Activated CD8-positive, alpha-beta memory T cell treated with anti-CD3 and anti-CD28 coated beads, Interleukin-2, amount 50 U/mL, for 1 hour (primary cell): ENCODE measurements at regions not wholly inside any gene's neighbourhood (a gene's known extent, or its start where the extent isn't known, plus 50 kb on each side); places are given as distances from the start of the nearest gene placed in this dataset.
A peak's percentile ranks its signal among the peaks of the same experiment; 100 is the strongest.
"Not testable (repeated sequence)": the region's sequence is repeated elsewhere in the genome, so short reads cannot be mapped to it uniquely, and the experiment has no call there.

Source experiments
- DNase-seq: peaks from one replicate; pipeline ENCODE4 v3.0.0-alpha.2; 2020; ENCODE audit errors: extremely low read depth

- no peak for DNase-seq
Measured at GRCh38 chr9:34907044-34907443, 51.0 kb upstream of the PHF24 start.

- peak; percentile 47 for DNase-seq
Measured at GRCh38 chr9:34899535-34900158, 58.4 kb upstream of the PHF24 start.

- DNase-seq: no peak
Measured at GRCh38 chr9:34898846-34899245, 59.2 kb upstream of the PHF24 start.

- DNase-seq: no peak
Measured at GRCh38 chr9:34896112-34896511, 62.0 kb upstream of the PHF24 start.

- no peak for DNase-seq
Measured at GRCh38 chr9:34892886-34893285, 65.2 kb upstream of the PHF24 start.

GRCh38 chr9:34891386-34891785 lies 66.7 kb upstream of the PHF24 start:
- no peak for DNase-seq

- DNase-seq: no peak
Measured at GRCh38 chr9:34887841-34888240, 70.2 kb upstream of the PHF24 start.

DNA sequence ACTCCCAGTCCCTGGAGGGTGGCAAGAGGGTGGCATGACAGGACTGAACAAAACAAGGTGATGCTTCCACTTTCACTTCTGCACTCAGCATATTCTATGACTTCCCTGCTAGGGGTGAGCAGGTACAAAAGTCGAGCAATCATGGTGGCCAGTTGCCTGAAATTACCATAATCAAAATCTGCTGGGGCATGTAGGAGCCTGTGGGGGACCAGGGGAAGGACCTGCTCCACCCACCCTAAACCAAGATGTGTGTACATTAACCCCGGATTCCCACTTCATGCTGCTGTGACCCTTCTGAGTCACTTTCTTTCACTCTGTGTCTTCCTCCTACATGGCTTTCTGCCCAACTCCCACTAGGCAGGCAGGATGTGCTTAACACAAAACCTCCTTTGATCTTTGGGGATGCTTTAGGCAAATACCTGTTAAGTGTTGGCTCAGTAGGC lies 73.3 kb upstream of the PHF24 start:
- DNase-seq: no peak

GRCh38 chr9:34876096-34876495 lies 82.0 kb upstream of the PHF24 start:
- no peak for DNase-seq

DNA sequence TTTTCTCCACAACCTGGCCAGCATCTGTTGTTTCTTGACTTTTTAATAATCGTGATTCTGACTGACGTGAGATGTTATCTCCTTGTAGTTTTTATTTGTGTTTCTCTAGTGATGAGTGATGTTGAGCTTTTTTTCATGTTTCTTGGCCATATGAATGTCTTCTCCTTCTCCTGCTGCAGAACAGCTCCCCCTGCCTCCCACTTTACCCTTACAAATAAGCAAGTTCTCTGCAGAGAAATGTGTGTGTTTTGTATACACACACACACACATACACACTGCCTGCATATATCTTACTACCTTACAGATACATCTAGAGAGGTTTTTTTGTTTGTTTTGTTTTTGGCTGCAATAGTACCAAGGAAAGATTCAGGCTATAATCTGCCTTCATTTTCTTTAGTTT lies 88.7 kb upstream of the PHF24 start:
- no peak for DNase-seq

- DNase-seq: no peak
Measured at GRCh38 chr9:34866614-34867013, 91.5 kb upstream of the PHF24 start.

- no peak for DNase-seq
Measured at GRCh38 chr9:34863426-34863825, 94.7 kb upstream of the PHF24 start.

DNA sequence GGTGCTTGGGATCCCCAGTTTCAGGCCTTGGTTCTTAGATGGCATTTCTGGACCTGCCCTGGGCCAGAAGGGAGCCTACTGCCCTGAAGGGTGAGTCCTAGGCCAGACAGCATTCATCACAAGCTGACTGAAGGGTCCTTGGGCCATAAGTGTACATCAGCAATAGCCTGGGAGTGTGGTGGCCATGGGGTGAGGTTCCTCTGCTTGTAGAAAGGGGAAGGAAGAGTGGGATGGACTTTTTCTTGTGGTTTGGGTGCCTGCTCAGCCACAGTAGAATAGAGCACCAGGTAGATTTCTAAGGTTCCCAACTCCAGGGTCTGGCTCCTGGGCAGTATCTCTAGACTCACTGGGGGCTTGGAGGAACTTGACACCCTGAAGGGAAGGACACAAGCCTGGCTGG lies 95.2 kb upstream of the PHF24 start:
- DNase-seq: no peak

DNA sequence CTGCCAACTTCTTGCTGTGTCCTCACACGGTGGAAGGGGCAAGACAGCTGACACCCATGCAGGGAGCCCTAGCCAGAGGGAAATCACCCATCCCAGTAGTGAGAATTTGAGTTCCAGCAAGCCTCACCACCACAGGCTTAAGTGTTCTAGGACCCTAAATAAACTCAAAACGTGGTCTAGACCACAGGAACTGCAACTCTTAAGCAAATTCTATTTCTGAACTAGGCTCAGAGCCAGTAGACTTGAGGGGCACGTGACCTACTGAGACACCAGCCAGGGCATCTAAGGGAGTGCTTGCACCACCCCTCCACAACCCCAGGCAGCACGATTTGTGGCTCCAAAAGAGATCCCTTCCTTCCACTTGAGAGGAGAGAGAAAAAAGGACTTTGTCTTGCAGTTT lies 96.0 kb upstream of the PHF24 start:
- DNase-seq: no peak

GRCh38 chr9:34855016-34855415 lies 103.1 kb upstream of the PHF24 start:
- not testable (repeated sequence) for DNase-seq

DNA sequence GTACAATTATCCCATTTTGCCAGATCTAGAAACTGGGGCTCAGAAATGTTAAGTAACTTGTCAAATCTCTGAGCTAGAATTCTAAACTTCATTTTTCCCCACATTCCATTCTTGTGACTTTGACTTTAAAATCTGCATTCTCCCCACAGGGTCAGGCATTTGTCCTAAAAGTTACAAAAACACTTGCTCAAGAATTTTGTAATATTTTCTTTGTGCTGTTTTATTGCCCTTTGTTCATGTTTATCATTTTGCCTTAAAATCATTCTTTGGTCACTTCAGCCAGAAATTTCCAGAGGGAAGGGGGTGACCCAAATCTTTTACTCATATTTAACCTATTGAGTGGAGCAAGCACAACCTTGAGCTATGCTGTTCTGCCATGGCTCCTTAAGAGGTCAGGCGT lies 120.1 kb upstream of the CCL21 start:
- DNase-seq: no peak

GRCh38 chr9:34826999-34827538 lies 117.1 kb upstream of the CCL21 start:
- DNase-seq: no peak

DNA sequence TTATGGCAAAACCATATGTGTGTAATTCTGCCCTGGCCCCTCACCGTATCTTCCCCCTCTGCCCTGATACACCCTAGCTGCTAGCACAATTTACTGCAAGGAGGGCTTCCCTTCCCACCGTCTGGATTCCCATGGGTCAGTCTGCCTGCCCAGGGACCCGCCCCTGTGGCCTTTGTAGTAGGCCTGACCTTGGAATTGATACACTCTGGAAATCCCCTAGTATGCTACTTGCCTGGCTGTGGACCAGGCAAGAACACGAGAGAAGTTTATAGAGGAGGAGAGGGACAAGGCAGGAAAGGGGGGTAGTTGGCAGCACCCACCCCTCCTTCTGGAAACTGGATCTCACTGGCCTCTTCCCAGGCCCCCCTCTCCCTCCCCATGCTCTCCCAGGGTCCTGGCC lies 115.8 kb upstream of the CCL21 start:
- no peak for DNase-seq

- DNase-seq: no peak
Measured at GRCh38 chr9:34823778-34824177, 113.8 kb upstream of the CCL21 start.

GRCh38 chr9:34810187-34810524 lies 100.2 kb upstream of the CCL21 start:
- DNase-seq: no peak

DNA sequence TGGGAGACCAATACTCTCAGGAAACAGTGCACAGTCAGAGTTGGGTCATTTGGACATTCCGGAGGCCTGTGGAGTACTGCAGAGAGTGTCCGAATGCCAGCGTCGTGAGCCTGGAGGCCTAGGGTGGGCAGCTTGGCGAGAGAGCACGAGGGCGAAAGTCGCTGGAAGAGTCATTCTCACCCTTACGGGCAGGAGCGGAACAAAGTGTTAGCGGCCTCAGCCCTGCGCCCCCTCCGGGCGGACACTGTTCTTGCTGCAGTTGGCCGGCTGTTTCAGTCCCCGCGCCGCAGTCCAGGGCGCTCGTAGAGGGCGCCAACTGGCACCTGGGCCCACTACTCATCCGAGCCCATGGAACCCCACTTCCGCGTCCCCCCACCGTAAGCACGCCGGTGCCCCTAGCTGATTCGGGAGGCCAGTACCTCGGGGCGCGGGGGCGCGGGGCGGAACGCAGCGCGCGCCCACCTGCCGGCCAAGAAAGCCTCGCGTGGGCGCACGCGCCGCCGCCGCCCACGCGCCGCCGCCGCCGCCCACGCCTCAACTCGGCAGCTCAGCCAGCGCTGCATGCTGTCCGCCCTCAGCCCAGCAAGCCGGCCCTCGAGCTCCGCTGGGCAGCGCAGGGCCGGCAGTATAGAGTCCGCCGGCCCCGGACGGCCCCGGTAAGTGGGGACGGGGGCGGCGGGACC lies 99.7 kb upstream of the CCL21 start:
- no peak for DNase-seq

- no peak for DNase-seq
Measured at GRCh38 chr9:34802916-34803315, 93.0 kb upstream of the CCL21 start.

DNA sequence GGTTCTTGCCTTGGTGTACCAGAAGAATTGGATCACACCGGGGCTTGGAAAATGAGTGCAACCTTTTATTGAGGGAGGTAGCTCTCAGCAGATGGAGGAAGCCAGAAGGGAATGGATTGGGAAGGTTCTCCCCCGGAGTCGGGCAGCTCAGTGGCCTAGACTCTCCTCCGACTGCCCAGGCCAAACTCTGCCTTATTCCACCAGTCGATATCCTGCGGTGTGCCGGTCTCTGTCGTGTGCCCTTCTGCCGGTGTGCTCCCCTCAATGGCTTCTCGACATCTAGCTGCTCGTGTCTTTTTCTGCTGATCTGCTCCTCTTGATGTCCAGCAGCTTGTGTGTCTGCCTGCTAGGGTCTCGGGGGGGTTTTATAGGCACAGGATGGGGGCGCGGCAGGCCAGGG lies 87.4 kb upstream of the CCL21 start:
- DNase-seq: no peak

GRCh38 chr9:34796924-34797323 lies 87.0 kb upstream of the CCL21 start:
- no peak for DNase-seq
